Ovary (tissue), 3 donors: ENCODE measurements at regions not wholly inside any gene's neighbourhood (a gene's known extent, or its start where the extent isn't known, plus 50 kb on each side); places are given as distances from the start of the nearest gene placed in this dataset.

Experiments used
- CTCF ChIP-seq, 3 donors: fragments of 450-650 bp in 2 of 3; fragments of 200-600 bp in 1 of 3; IDR thresholded peaks; one replicate each; pipeline versions ENCODE4 v1.5.1 to v1.8.0; 2016 to 2022; ENCODE audit warnings: antibody characterized with exemption in 3 of 3, mild to moderate bottlenecking in 1 of 3
- POLR2A ChIP-seq: fragments of 450-650 bp; IDR thresholded peaks from one replicate; pipeline ENCODE4 v1.6.1; 2017; ENCODE audit warnings: antibody characterized with exemption, mild to moderate bottlenecking, moderate library complexity
- donor health status: DM: no; HTN: no; CAD: no.

- TF ChIP-seq CTCF (IDR thresholded peaks at IDR 0.05) (no peak), POLR2A (no peak)
Observed at GRCh38 chr10:123297175-123297574, 143.0 kb downstream of the BUB3 start.
